ENCODE measurements at regions not wholly inside any gene's neighbourhood (a gene's known extent, or its start where the extent isn't known, plus 50 kb on each side); places are given as distances from the start of the nearest gene placed in this dataset.

DNA sequence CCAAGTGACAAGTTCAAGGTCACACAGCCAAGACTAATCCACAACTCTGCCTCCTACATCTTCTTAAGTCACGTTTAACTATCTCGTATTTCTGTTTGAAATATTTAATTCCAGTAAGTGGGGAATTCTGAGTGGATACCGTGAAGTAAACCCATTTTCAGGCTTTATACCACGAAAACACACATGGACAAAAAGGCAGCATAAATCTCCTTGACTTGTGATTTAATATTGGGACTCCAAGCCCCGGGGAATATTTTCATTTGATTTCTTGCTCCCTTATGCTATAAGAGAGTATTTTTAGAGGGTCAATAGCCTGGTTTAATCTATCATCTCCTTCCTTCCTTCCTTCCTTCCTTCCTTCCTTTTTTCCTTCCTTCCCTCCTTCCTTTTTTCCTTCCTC is 716.7 kb downstream of the VRK1 start:
- no peak overlapping the region for H4K91ac ChIP-seq (ENCODE audit: low read depth, low read length, poor library complexity)
- H3K14ac ChIP-seq (ENCODE audit: low read length) = no peak overlapping the region
- DNase-seq (ENCODE audit: low spot score) = no peak
- no peak overlapping the region for H2BK120ac ChIP-seq (ENCODE audit: low read depth, low read length)
- no peak overlapping the region for H3K23ac ChIP-seq (ENCODE audit: low read depth, low read length, poor library complexity)
- no peak overlapping the region for H2BK5ac ChIP-seq (ENCODE audit: low read length)
- H4K8ac ChIP-seq (ENCODE audit: low read depth, low read length) = no peak overlapping the region
- no peak overlapping the region for H3K4me3 ChIP-seq (ENCODE audit: low read length in 2 of 2)
- H3K4me2 ChIP-seq (ENCODE audit: insufficient read depth, low read length, poor library complexity, severe bottlenecking) = no peak overlapping the region
- no peak overlapping the region for H2BK15ac ChIP-seq (ENCODE audit: low read length)
- H2BK12ac ChIP-seq (ENCODE audit: low read length) = no peak overlapping the region
- no peaks in the 10 kb centered on the region for H3K27me3 ChIP-seq (ENCODE audit: control insufficient read depth in 3 of 3, insufficient read depth in 3 of 3, low read depth in 1 of 3, low read length in 3 of 3)
- H3K18ac ChIP-seq (ENCODE audit: low read length) = no peak overlapping the region
- no peak overlapping the region for H3K27ac ChIP-seq (replicated peaks; ENCODE audit: low read length)
- H2AFZ ChIP-seq (ENCODE audit: low read length) = no peak overlapping the region
- H3K36me3 ChIP-seq (replicated peaks in 1 of 2; ENCODE audit: control insufficient read depth in 2 of 2, insufficient read depth in 2 of 2, low read length in 2 of 2) = no peaks in the 10 kb centered on the region
- H3K9me3 ChIP-seq (replicated peaks in 1 of 2; ENCODE audit: control insufficient read depth in 2 of 2, insufficient read depth in 1 of 2, low read depth in 1 of 2, low read length in 2 of 2) = no peaks in the 10 kb centered on the region
- H2AK5ac ChIP-seq (ENCODE audit: low read depth, low read length) = no peak overlapping the region
- H3K9ac ChIP-seq (ENCODE audit: low read depth, low read length, poor library complexity) = no peak overlapping the region
- H3K4me1 ChIP-seq (ENCODE audit: control insufficient read depth in 2 of 2, insufficient read depth in 1 of 2, low read depth in 1 of 2, low read length in 2 of 2) = no peaks in the 10 kb centered on the region
- WGBS, 2 donors (ENCODE audit: extremely low coverage in 2 of 2, insufficient read length in 2 of 2, insufficient replicate concordance in 1 of 2) = no CpG with 5 or more reads among the region's 5 CpGs
- H3K79me1 ChIP-seq (ENCODE audit: low read depth, low read length) = no peaks in the 10 kb centered on the region
- no peak overlapping the region for H3K4ac ChIP-seq (ENCODE audit: low read length)

DNA sequence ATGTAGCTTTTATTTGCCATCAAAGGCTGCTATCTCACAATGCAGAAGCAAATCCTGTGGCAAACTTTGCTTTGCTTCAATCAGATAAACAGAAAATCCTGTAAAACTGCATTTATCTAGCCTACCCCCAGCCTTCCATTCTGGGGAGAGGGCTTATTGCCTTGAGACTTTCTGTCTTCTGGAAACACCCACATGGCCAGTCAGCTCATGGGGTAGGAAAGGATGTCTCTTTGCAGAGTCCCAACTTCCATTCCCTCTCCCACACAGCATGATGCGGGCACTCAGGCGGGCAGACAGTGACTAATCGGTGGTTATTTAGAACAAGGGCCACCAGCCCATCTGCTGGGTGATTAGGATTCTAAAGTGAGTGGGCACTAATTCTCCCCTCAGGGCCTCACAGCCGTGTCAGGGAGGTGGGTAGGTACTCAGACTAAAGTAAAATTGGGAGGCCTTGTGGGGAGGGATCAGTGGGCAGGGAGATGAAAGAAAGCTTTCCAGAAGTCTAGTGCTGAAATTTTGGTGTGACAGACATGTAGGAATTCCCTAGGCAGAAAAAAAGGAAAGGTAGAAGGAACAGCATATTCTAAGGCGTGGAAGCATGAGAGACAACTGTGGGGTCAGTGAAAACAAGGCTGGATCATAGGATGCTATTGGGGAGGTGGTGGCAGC is 720.5 kb downstream of the VRK1 start:
- no peak for DNase-seq (ENCODE audit: low spot score)
- H3K23ac ChIP-seq (ENCODE audit: low read depth, low read length, poor library complexity) = no peak overlapping the region
- H4K8ac ChIP-seq (ENCODE audit: low read depth, low read length) = no peak overlapping the region
- no peak overlapping the region for H3K4me3 ChIP-seq (ENCODE audit: low read length in 2 of 2)
- no peaks in the 10 kb centered on the region for H3K9me3 ChIP-seq (replicated peaks in 1 of 2; ENCODE audit: control insufficient read depth in 2 of 2, insufficient read depth in 1 of 2, low read depth in 1 of 2, low read length in 2 of 2)
- no peaks in the 10 kb centered on the region for H3K27me3 ChIP-seq (ENCODE audit: control insufficient read depth in 3 of 3, insufficient read depth in 3 of 3, low read depth in 1 of 3, low read length in 3 of 3)
- no peak overlapping the region for H2BK12ac ChIP-seq (ENCODE audit: low read length)
- no peaks in the 10 kb centered on the region for H3K4me1 ChIP-seq (ENCODE audit: control insufficient read depth in 2 of 2, insufficient read depth in 1 of 2, low read depth in 1 of 2, low read length in 2 of 2)
- H3K36me3 ChIP-seq (replicated peaks in 1 of 2; ENCODE audit: control insufficient read depth in 2 of 2, insufficient read depth in 2 of 2, low read length in 2 of 2) = no peaks in the 10 kb centered on the region
- no peak overlapping the region for H3K18ac ChIP-seq (ENCODE audit: low read length)
- no CpG with 5 or more reads among the region's 5 CpGs for WGBS, 2 donors (ENCODE audit: extremely low coverage in 2 of 2, insufficient read length in 2 of 2, insufficient replicate concordance in 1 of 2)
- no peak overlapping the region for H4K91ac ChIP-seq (ENCODE audit: low read depth, low read length, poor library complexity)
- no peak overlapping the region for H2AK5ac ChIP-seq (ENCODE audit: low read depth, low read length)
- no peak overlapping the region for H3K4ac ChIP-seq (ENCODE audit: low read length)
- H3K27ac ChIP-seq (replicated peaks; ENCODE audit: low read length) = no peak overlapping the region
- H3K14ac ChIP-seq (ENCODE audit: low read length) = no peak overlapping the region
- H2BK120ac ChIP-seq (ENCODE audit: low read depth, low read length) = no peak overlapping the region
- no peak overlapping the region for H2AFZ ChIP-seq (ENCODE audit: low read length)
- H3K4me2 ChIP-seq (ENCODE audit: insufficient read depth, low read length, poor library complexity, severe bottlenecking) = no peak overlapping the region
- no peaks in the 10 kb centered on the region for H3K79me1 ChIP-seq (ENCODE audit: low read depth, low read length)
- no peak overlapping the region for H3K9ac ChIP-seq (ENCODE audit: low read depth, low read length, poor library complexity)
- no peak overlapping the region for H2BK5ac ChIP-seq (ENCODE audit: low read length)
- no peak overlapping the region for H2BK15ac ChIP-seq (ENCODE audit: low read length)

DNA sequence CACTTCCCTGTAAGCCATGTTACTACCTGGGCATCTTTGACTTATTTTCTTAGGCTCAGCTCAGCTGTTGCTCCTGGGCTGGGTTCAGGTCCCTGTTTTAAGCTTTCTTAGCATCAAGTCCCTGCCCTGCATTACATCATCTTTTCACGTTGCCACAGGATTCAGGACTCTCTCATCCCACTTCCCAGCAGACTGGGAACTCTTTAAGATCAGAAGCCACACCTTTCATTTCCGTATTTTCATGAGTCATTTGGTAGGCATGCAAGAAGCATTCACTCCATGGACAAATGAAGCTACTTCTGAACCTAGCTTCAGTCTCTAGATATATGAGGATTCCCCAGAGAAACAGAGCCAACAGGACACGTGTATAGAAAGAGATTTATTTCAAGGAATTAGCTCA is 726.8 kb downstream of the VRK1 start:
- H3K4me2 ChIP-seq (ENCODE audit: insufficient read depth, low read length, poor library complexity, severe bottlenecking) = no peak overlapping the region
- no peak overlapping the region for H3K23ac ChIP-seq (ENCODE audit: low read depth, low read length, poor library complexity)
- H2BK120ac ChIP-seq (ENCODE audit: low read depth, low read length) = no peak overlapping the region
- H4K8ac ChIP-seq (ENCODE audit: low read depth, low read length) = no peak overlapping the region
- H2AFZ ChIP-seq (ENCODE audit: low read length) = no peak overlapping the region
- no peak overlapping the region for H3K9ac ChIP-seq (ENCODE audit: low read depth, low read length, poor library complexity)
- no peaks in the 10 kb centered on the region for H3K9me3 ChIP-seq (replicated peaks in 1 of 2; ENCODE audit: control insufficient read depth in 2 of 2, insufficient read depth in 1 of 2, low read depth in 1 of 2, low read length in 2 of 2)
- no peaks in the 10 kb centered on the region for H3K27me3 ChIP-seq (ENCODE audit: control insufficient read depth in 3 of 3, insufficient read depth in 3 of 3, low read depth in 1 of 3, low read length in 3 of 3)
- no peak overlapping the region for H2BK5ac ChIP-seq (ENCODE audit: low read length)
- no peak for DNase-seq (ENCODE audit: low spot score)
- no peak overlapping the region for H3K14ac ChIP-seq (ENCODE audit: low read length)
- no peak overlapping the region for H2BK15ac ChIP-seq (ENCODE audit: low read length)
- H2BK12ac ChIP-seq (ENCODE audit: low read length) = no peak overlapping the region
- no peak overlapping the region for H4K91ac ChIP-seq (ENCODE audit: low read depth, low read length, poor library complexity)
- no peaks in the 10 kb centered on the region for H3K36me3 ChIP-seq (replicated peaks in 1 of 2; ENCODE audit: control insufficient read depth in 2 of 2, insufficient read depth in 2 of 2, low read length in 2 of 2)
- H3K4me1 ChIP-seq (ENCODE audit: control insufficient read depth in 2 of 2, insufficient read depth in 1 of 2, low read depth in 1 of 2, low read length in 2 of 2) = no peaks in the 10 kb centered on the region
- no peak overlapping the region for H3K4me3 ChIP-seq (ENCODE audit: low read length in 2 of 2)
- H3K4ac ChIP-seq (ENCODE audit: low read length) = no peak overlapping the region
- H2AK5ac ChIP-seq (ENCODE audit: low read depth, low read length) = no peak overlapping the region
- no CpG with 5 or more reads among the region's 3 CpGs for WGBS, 2 donors (ENCODE audit: extremely low coverage in 2 of 2, insufficient read length in 2 of 2, insufficient replicate concordance in 1 of 2)
- no peak overlapping the region for H3K18ac ChIP-seq (ENCODE audit: low read length)
- H3K79me1 ChIP-seq (ENCODE audit: low read depth, low read length) = no peaks in the 10 kb centered on the region
- no peak overlapping the region for H3K27ac ChIP-seq (replicated peaks; ENCODE audit: low read length)

DNA sequence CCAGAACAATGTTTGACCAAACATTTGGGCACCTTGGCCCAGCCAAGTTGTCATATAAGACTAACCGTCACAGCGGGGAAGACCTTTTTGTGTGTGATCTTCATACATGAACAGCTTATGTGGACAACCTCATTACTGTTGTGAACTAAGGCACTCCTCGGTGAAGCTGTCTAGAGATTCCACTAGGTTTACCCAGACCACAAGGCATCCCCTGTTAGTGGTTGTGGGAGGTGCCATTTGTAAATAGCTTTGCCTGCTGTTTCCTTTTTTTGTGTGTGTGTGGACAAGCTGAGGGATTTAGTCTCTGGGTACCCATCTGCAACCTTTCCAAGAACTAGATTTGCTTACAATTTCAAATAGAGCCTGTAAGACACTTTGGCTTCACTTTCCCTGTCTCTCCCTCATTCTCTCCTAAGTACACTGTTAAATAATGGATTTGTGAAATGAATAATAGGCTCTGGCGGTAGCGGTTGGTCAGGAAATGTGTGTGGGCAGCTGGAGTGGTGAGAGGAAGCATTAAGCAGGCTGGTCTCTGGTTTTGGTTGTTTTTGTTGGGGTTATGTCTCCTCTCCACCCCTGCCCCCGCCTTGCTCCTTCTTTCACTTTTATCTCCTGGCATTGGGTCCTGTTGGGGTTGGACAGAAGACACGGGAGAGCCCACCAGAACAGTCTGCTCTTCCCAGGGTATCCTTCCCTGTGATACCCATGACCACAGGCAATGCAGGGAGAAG is 727.6 kb downstream of the VRK1 start:
- Histone ChIP-seq H3K14ac (ENCODE audit: low read length) (no peak overlapping the region), H2AFZ (ENCODE audit: low read length) (no peak overlapping the region), H2BK5ac (ENCODE audit: low read length) (no peak overlapping the region), H2BK15ac (ENCODE audit: low read length) (no peak overlapping the region), H3K79me1 (ENCODE audit: low read depth, low read length) (no peaks in the 10 kb centered on the region), H3K27me3 (ENCODE audit: control insufficient read depth in 3 of 3, insufficient read depth in 3 of 3, low read depth in 1 of 3, low read length in 3 of 3) (no peaks in the 10 kb centered on the region), H3K18ac (ENCODE audit: low read length) (no peak overlapping the region), H3K36me3 (replicated peaks in 1 of 2; ENCODE audit: control insufficient read depth in 2 of 2, insufficient read depth in 2 of 2, low read length in 2 of 2) (no peaks in the 10 kb centered on the region), H2AK5ac (ENCODE audit: low read depth, low read length) (no peak overlapping the region), H4K91ac (ENCODE audit: low read depth, low read length, poor library complexity) (no peak overlapping the region), H3K4me2 (ENCODE audit: insufficient read depth, low read length, poor library complexity, severe bottlenecking) (no peak overlapping the region), H3K9me3 (replicated peaks in 1 of 2; ENCODE audit: control insufficient read depth in 2 of 2, insufficient read depth in 1 of 2, low read depth in 1 of 2, low read length in 2 of 2) (no peaks in the 10 kb centered on the region), H3K4me1 (ENCODE audit: control insufficient read depth in 2 of 2, insufficient read depth in 1 of 2, low read depth in 1 of 2, low read length in 2 of 2) (no peaks in the 10 kb centered on the region), H3K4me3 (ENCODE audit: low read length in 2 of 2) (no peak overlapping the region), H3K27ac (replicated peaks; ENCODE audit: low read length) (no peak overlapping the region), H3K9ac (ENCODE audit: low read depth, low read length, poor library complexity) (no peak overlapping the region), H3K23ac (ENCODE audit: low read depth, low read length, poor library complexity) (no peak overlapping the region), H2BK12ac (ENCODE audit: low read length) (no peak overlapping the region), H2BK120ac (ENCODE audit: low read depth, low read length) (no peak overlapping the region), H3K4ac (ENCODE audit: low read length) (no peak overlapping the region), H4K8ac (ENCODE audit: low read depth, low read length) (no peak overlapping the region)
- DNase-seq (ENCODE audit: low spot score) = no peak
- WGBS, 2 donors (ENCODE audit: extremely low coverage in 2 of 2, insufficient read length in 2 of 2, insufficient replicate concordance in 1 of 2) = no CpG with 5 or more reads among the region's 7 CpGs
